A673 (cell line): ENCODE measurements at regions not wholly inside any gene's neighbourhood (a gene's known extent, or its start where the extent isn't known, plus 50 kb on each side); places are given as distances from the start of the nearest gene placed in this dataset.

Experiments used
- BruUV-seq: library from RNA; stranded (reverse); fragments of 400-500 nt; replicated peaks from 2 replicates; lab custom pipeline; 2021; lab: Mats Ljungman, UMichigan
- CTCF ChIA-PET: fragments of 300-600 bp; sonication (Branson Sonifier 250); formaldehyde crosslinking; loops from one replicate; lab custom pipeline; 2022; ENCODE audit warnings: antibody characterized with exemption; lab: Charles Lee
- POLR2A ChIA-PET: fragments of 300-600 bp; sonication (Branson Sonifier 250); formaldehyde crosslinking; loops from one replicate; lab custom pipeline; 2022; ENCODE audit warnings: antibody characterized with exemption; ENCODE audit not compliant: low non-redundant PET; lab: Charles Lee
- DNase-seq: peaks from one replicate; pipeline ENCODE4 v3.0.0-alpha.2; 2015; ENCODE audit warnings: low spot score
- H3K27ac ChIP-seq: fragments of 200-600 bp; sonication (generic); 2 replicates; pipeline ENCODE4 v1.5.1; 2016; ENCODE audit warnings: mixed run types, low read depth, mild to moderate bottlenecking, mixed read lengths, antibody characterized with exemption, low read length; ENCODE audit not compliant: poor library complexity, severe bottlenecking
- H3K27me3 ChIP-seq: fragments of 200-600 bp; sonication (generic); replicated peaks from 2 replicates; pipeline ENCODE4 v1.6.1; 2017; ENCODE audit warnings: mixed run types, low read depth, mild to moderate bottlenecking, mixed read lengths, antibody characterized with exemption, low read length; ENCODE audit not compliant: insufficient read depth, poor library complexity
- H3K36me3 ChIP-seq: fragments of 200-600 bp; sonication (generic); 2 replicates; pipeline ENCODE4 v1.6.1; 2016; ENCODE audit warnings: mixed run types, mild to moderate bottlenecking, mixed read lengths, antibody characterized with exemption, low read length; ENCODE audit not compliant: insufficient read depth, poor library complexity, severe bottlenecking
- H3K4me1 ChIP-seq: fragments of 200-600 bp; sonication (generic); 2 replicates; pipeline ENCODE4 v1.6.1; 2017; ENCODE audit warnings: mixed run types, mild to moderate bottlenecking, mixed read lengths, antibody characterized with exemption, low read length; ENCODE audit not compliant: insufficient read depth, poor library complexity, severe bottlenecking
- H3K4me3 ChIP-seq: fragments of 200-600 bp; sonication (generic); 2 replicates; pipeline ENCODE4 v1.5.1; 2016; ENCODE audit warnings: low read depth, mixed run types, mild to moderate bottlenecking, mixed read lengths, low read length; ENCODE audit not compliant: poor library complexity, severe bottlenecking
- H3K9me3 ChIP-seq: fragments of 200-600 bp; sonication (generic); 2 replicates; pipeline ENCODE4 v1.6.1; 2016; ENCODE audit warnings: mixed run types, low read depth, mild to moderate bottlenecking, mixed read lengths, antibody characterized with exemption, low read length; ENCODE audit not compliant: poor library complexity, severe bottlenecking
- EZH2 ChIP-seq: fragments of 200-600 bp; sonication (generic); IDR thresholded peaks from 2 replicates; pipeline ENCODE4 v1.6.1; 2017; ENCODE audit warnings: borderline replicate concordance, low read depth, mild to moderate bottlenecking, mixed read lengths, antibody characterized with exemption, low read length; ENCODE audit not compliant: poor library complexity, severe bottlenecking
- intact Hi-C: fragments of 100-400 bp; cut with micrococcal nuclease; formaldehyde crosslinking; loops from one replicate; pipeline ENCODE4 v1.10.0; 2022; ENCODE audit not compliant: unreplicated experiment
- TF ChIP-seq, protein P1 (sequence below): fragments of 300-800, 200-600 bp; sonication (generic); conservative IDR thresholded peaks from 2 replicates; pipeline ENCODE4 v1.5.1; 2017; ENCODE audit warnings: low read depth, mild to moderate bottlenecking, antibody characterized with exemption, low read length, moderate library complexity, mixed read lengths

GRCh38 chr11:121842192-121842585 is 273.8 kb downstream of the BLID start:
- Histone ChIP-seq H3K27me3 (no peaks in the 10 kb centered on the region), H3K4me3 (no peak overlapping the region), H3K4me1 (peaks cover 33% of the 10 kb centered on the region), H3K36me3 (no peaks in the 10 kb centered on the region), H3K27ac (peak overlapping the region; percentile 78), H3K9me3 (peaks cover 7% of the 10 kb centered on the region)
- POLR2A ChIA-PET: interaction anchor here (0.7 kb wide), 1 partner anchor 1806 kb away, joined by 3 read pairs; no protein-coding TSS in a partner anchor
- peak; percentile 87 for DNase-seq
- CTCF ChIA-PET: no interaction called here
- no TSS peak for BruUV-seq
- intact Hi-C loops: loop anchor here (10.0 kb wide), 1 partner anchor 187 kb away; no protein-coding TSS in a partner anchor
- TF ChIP-seq EZH2: no peak
- TF ChIP-seq, protein P1, sequence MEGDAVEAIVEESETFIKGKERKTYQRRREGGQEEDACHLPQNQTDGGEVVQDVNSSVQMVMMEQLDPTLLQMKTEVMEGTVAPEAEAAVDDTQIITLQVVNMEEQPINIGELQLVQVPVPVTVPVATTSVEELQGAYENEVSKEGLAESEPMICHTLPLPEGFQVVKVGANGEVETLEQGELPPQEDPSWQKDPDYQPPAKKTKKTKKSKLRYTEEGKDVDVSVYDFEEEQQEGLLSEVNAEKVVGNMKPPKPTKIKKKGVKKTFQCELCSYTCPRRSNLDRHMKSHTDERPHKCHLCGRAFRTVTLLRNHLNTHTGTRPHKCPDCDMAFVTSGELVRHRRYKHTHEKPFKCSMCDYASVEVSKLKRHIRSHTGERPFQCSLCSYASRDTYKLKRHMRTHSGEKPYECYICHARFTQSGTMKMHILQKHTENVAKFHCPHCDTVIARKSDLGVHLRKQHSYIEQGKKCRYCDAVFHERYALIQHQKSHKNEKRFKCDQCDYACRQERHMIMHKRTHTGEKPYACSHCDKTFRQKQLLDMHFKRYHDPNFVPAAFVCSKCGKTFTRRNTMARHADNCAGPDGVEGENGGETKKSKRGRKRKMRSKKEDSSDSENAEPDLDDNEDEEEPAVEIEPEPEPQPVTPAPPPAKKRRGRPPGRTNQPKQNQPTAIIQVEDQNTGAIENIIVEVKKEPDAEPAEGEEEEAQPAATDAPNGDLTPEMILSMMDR: no peak

DNA sequence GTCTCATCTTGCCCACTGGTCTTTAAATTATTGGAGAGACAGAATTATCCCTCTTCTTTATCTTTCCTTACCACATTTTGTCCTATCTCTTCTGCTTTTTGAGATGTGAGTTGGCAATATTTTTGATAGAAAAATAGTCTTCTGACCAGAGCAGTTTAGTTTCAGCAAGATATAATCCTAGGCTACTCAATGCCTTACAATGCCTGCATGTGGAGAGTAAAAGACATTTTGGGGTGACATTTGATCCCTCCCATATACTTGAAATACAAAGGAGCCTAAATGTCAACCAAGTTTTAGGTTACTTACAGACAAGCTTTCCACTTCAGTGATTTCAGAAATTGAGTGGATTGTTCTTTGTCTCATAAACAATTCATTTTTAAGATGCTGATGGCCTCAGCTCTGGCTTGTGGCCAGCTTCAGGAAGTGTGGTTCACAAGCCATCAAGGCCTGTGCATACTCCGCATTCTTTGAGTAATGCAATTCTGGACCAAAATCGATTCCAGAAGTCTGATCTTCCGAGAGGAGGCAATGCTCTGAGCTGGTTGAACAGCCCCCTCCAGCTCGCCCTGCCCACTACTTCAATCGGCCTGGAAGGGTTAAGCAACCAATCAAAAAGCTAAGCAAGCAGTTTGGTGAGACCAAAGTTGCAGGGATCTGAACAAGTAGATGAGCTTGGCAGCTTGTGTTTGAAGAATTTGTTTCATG is 274.4 kb downstream of the BLID start:
- peaks cover 33% of the 10 kb centered on the region for H3K4me1 ChIP-seq
- H3K4me3 ChIP-seq: no peak overlapping the region
- intact Hi-C loops: loop anchor here (10.0 kb wide), 1 partner anchor 187 kb away; no protein-coding TSS in a partner anchor
- TF ChIP-seq EZH2: no peak
- POLR2A ChIA-PET: interaction anchor here (0.7 kb wide), 1 partner anchor 1805 kb away, joined by 3 read pairs; no protein-coding TSS in a partner anchor
- no peaks in the 10 kb centered on the region for H3K36me3 ChIP-seq
- H3K9me3 ChIP-seq: peaks cover 12% of the 10 kb centered on the region
- no peaks in the 10 kb centered on the region for H3K27me3 ChIP-seq
- TSS peak; percentile 94 for BruUV-seq
- DNase-seq: peak; percentile 95
- CTCF ChIA-PET: no interaction called here
- H3K27ac ChIP-seq: peak overlapping the region; percentile 78

DNA sequence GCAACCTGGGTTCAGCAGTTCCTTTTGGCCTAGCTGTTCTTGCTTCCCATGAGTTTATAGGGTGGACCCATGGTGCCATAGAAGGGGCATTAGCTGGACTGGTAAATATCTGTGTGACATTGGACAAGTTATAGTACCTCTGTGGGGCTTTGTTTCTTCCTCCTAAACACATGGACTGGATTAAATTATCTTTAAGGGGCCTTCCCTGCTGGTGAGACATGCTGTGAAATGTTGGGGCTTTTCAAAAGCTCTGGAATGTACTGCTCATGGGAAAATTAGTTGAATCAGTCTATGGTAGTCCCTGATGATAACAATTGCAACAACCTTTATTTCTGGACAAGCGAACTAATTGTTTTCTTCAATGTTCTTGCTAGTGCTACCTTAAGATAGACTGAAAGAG is 276.2 kb downstream of the BLID start:
- no TSS peak for BruUV-seq
- Histone ChIP-seq H3K4me3 (no peak overlapping the region), H3K36me3 (no peaks in the 10 kb centered on the region), H3K27me3 (no peaks in the 10 kb centered on the region), H3K9me3 (peaks cover 17% of the 10 kb centered on the region), H3K27ac (peak overlapping the region; percentile 78), H3K4me1 (peaks cover 33% of the 10 kb centered on the region)
- TF ChIP-seq EZH2: no peak
- TF ChIP-seq, protein P1: no peak
- intact Hi-C loops: loop anchor here (10.0 kb wide), 1 partner anchor 185 kb away; no protein-coding TSS in a partner anchor
- CTCF ChIA-PET: no interaction called here
- POLR2A ChIA-PET: no interaction called here
- DNase-seq: peak; percentile 58
